GM10248 (cell line): ENCODE measurements at regions not wholly inside any gene's neighbourhood (a gene's known extent, or its start where the extent isn't known, plus 50 kb on each side); places are given as distances from the start of the nearest gene placed in this dataset.
"Not testable (repeated sequence)": the region's sequence is repeated elsewhere in the genome, so short reads cannot be mapped to it uniquely, and the experiment has no call there.

Experiments used
- CTCF ChIA-PET: fragments of 300-600 bp; sonication (Branson Sonifier 250); formaldehyde crosslinking; extraction: SDS; loops from one replicate; lab custom pipeline; 2021; ENCODE audit warnings: antibody characterized with exemption; lab: Yijun Ruan, JAX
- POLR2A ChIA-PET: fragments of 350-650 bp; sonication (Branson Sonifier 250); formaldehyde crosslinking; extraction: SDS; loops from one replicate; lab custom pipeline; 2020; ENCODE audit warnings: antibody characterized with exemption; lab: Yijun Ruan, JAX
- DNase-seq: peaks from one replicate; pipeline ENCODE4 v3.0.0; 2012; ENCODE audit errors: extremely low spot score
- CTCF ChIP-seq: IDR thresholded peaks from 2 replicates; pipeline ENCODE4 v1.5.1; 2012; ENCODE audit warnings: mild to moderate bottlenecking, low read depth; ENCODE audit errors: extremely low read depth, missing control alignments, control extremely low read depth

GRCh38 chr2:195333869-195334268 lies 323.2 kb upstream of the SLC39A10 start:
- ChIA-PET CTCF (interaction anchor here (1.7 to 1.8 kb wide), 2 partner anchors 12 to 15 kb away, joined by 4 to 10 read pairs; no protein-coding TSS in a partner anchor), POLR2A (no interaction called here)
- no peak for TF ChIP-seq CTCF
- DNase-seq: no peak

- ChIA-PET CTCF (interaction anchor here (0.8 to 1.9 kb wide), 2 partner anchors 9 to 11 kb away, joined by 3 to 5 read pairs; no protein-coding TSS in a partner anchor), POLR2A (no interaction called here)
- no peak for TF ChIP-seq CTCF
- no peak for DNase-seq
Measured at GRCh38 chr2:195331966-195332365, 325.1 kb upstream of the SLC39A10 start.

GRCh38 chr2:195331129-195331528 lies 325.9 kb upstream of the SLC39A10 start:
- no peak for TF ChIP-seq CTCF
- no peak for DNase-seq
- ChIA-PET POLR2A (no interaction called here), CTCF (interaction anchor here (1.3 to 1.9 kb wide), 2 partner anchors 8 to 11 kb away, joined by 3 to 5 read pairs; no protein-coding TSS in a partner anchor)

GRCh38 chr2:195330513-195330956 lies 326.5 kb upstream of the SLC39A10 start:
- no peak for DNase-seq
- no peak for TF ChIP-seq CTCF
- ChIA-PET CTCF (interaction anchor here (1.3 kb wide), 1 partner anchor 12 kb away, joined by 3 read pairs; no protein-coding TSS in a partner anchor), POLR2A (no interaction called here)

- POLR2A ChIA-PET, CTCF ChIA-PET, DNase-seq: not testable (repeated sequence)
Measured at GRCh38 chr2:195329784-195330183, 327.2 kb upstream of the SLC39A10 start.

GRCh38 chr2:195326537-195326936 lies 330.5 kb upstream of the SLC39A10 start:
- CTCF ChIA-PET: no interaction called here
- no peak for DNase-seq
- no peak for TF ChIP-seq CTCF
- POLR2A ChIA-PET: no interaction called here

- DNase-seq: no peak
- ChIA-PET CTCF (interaction anchor here (1.0 to 1.7 kb wide), 3 partner anchors 10 to 30 kb away, joined by 3 to 5 read pairs (median 4); no protein-coding TSS in a partner anchor), POLR2A (no interaction called here)
- TF ChIP-seq CTCF: no peak
Measured at GRCh38 chr2:195322324-195322723, 334.7 kb upstream of the SLC39A10 start.
